ENCODE measurements at regions not wholly inside any gene's neighbourhood (a gene's known extent, or its start where the extent isn't known, plus 50 kb on each side); places are given as distances from the start of the nearest gene placed in this dataset.

- DNase-seq, result no peak
Observed at GRCh38 chr2:57867730-57868129, 178.9 kb upstream of the VRK2 start.

DNA sequence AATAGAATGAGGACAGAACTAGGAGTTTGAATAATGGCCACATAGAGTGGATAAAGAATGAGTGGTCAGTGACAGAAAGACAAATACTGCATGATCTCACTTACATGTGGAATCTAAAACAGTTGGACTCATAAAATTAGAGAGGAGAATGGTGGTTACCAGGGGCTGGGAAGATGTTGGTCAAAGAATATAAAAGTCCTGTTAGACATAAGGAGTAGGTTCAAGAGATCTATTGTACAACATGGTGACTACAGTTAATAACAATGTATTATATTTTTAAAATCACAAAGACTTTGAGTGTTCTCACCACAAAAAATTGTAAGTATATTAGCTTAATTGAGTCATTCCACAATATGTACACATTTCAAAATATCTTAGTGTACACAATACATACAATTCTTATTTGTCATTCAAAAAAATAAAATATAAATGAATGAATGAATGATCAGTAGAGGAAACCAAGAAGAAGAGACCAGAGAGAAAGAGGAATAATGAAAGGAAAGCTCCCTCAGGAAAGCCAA is 177.9 kb upstream of the VRK2 start:
- DNase-seq, result no peak

DNA sequence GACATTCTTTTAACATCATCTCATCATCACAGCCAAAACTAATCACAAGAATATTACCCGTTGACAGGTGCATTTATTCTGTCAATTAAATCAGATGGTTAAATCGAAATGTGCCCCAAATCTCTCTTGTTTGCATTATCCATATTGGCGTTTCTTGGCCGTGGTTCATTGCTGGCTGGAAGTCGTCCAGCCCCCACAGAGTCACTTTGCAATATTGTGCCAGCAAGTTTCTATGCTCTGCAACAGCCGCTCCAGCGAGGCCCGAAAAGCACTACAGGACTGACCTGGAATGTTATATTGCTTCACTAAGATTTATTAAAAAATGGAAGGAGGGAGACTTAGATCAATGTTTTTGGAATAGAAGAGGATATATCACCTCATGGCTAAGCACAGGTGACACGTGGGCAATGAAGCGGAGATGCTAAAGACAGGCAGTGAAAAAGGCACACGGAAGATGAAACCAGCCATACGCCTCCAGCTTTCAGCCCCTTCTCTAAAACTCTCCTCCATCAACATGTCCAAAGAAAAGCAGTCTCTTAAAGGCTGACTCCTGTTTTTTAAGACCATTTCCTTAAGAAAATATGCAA is 176.8 kb upstream of the VRK2 start:
- peak; percentile 62 for DNase-seq

DNA sequence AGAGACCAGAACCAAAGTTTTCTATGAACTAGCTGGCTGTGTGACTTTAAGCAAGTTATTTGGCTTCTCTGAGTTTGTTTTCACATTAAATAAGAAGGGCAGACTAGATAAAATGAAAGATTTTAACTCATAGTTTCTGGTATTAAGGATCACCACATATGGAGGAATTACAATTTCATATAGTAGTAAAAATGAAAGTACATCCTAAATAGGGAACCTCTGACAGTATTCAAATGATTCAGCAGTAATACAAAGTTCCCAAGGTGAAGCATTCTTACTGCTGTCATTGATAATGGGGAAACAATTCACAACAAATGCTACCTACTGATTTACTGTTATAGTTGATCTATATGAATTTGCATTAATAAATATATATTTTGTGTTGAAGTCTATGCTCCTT is 170.3 kb upstream of the VRK2 start:
- DNase-seq, result no peak

DNA sequence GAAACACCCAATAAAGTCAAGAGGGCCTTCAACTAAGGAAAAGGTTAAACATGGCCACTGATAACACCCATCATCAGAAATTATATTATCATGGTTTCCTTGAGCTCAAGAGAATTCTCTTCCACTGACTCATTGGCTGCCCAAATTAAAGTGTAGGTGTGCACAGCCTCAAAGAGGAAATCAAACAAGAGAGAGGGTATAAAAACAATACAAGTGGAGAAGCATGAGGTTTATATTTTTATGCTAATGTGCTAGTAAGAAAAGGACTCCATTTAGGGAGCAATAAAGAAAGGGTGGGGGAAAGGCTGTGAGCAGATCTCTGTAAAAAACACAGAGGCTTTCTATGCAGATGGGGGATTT is 168.8 kb upstream of the VRK2 start:
- no peak for DNase-seq

- peak; percentile 42 for DNase-seq
Observed at GRCh38 chr2:57878171-57878865, 168.3 kb upstream of the VRK2 start.

DNA sequence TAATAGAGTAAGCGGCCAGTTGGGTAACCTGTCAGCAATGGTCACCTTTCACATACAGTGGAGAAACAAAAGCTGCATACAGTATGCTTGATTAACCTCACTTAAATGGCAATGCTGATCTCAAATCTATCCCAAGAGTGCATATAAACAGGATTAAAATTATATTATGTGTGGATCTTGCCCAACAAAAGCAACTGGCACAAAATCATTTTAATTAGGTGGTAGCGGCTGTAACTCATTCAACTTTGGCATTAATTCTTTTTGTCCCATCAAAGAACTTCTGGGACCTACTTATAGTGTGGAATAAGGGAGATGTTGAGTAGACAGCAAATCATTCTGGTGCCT is 167.8 kb upstream of the VRK2 start:
- no peak for DNase-seq

DNA sequence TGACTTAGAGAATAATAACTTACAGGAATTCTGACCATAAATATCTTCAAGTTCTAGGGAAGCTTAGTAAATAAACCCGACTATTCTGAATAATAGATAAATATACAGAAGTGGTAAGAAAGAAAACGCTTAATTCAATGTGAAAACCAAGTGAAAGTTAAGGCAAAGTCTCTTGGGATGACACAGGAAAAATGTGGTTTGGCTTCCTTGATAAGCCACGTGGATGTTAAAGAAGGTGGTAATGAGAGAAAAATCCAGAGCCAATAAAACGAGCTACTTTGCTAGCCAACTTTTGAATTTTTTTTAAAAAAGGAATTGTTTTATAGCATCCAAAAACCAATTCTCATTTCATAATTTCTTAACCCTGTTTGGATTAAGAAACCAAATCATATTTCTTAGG is 166.2 kb upstream of the VRK2 start:
- no peak for DNase-seq

DNA sequence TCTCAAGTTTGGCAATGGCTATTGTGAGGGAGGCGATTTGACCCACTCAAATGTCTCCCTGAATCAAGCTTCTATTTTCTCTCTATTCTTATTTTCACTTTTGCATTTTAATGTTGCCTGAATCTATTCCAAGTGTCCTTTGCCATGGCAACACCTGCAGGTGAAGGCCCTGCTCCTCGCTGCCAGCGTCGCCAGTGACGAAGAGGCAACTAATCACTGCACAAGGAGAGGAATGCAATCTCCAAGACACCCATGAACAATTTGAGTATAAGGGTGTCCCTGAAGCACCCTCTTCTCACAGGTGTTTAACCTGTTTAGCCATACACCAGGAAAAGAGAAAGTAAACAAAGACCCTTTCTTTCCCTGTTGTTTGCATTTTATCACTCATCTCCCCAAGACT is 165.6 kb upstream of the VRK2 start:
- DNase-seq, result no peak

GRCh38 chr2:57881998-57882888 is 164.4 kb upstream of the VRK2 start:
- DNase-seq, result no peak

DNA sequence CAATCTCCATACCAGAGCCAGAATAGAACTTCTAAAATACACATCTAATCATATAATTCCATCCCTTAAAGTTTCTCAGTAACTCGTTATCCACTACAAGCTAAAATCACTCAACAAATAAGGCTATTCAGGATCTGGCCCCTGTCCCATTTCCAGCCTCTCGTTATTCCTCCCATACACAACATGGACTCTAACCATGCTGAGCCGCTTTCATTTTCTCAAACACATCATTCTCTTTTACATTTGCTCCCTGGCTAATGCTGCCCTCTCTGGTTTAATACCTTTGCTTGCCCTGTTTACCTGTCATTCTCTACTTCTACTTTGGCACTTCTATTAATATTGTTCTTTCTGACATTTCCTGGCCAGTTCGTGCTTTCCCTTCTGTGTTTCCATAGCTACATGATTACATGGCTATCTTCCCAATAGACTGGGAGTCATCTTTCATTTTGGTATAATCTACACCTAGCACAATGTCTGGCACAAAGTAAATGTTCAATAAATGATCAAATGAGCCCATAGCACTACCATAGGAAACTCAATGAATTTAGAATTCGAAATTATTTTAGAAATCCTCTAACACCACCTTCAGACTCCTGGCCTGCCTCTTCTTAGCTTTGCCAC is 163.6 kb upstream of the VRK2 start:
- peak; percentile 45 for DNase-seq

DNA sequence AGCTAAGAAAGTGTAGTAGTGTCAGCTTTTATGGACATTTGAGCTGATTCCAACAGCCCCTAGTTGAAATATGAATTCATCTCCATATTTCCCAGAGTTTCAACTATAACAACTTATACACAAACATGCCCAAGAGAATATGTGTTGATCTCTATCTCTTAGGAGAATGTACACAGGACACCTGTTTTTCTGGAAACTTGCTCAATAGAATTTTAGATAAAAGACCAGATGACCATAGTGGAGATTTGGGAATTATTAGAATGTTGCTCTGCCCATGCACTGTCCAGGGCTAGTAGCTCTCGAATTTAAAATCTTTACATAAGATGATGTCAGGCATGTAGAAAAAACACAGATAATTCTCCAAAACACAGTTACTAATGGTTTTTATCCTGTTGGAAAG is 162.3 kb upstream of the VRK2 start:
- DNase-seq, result peak; percentile 14

DNA sequence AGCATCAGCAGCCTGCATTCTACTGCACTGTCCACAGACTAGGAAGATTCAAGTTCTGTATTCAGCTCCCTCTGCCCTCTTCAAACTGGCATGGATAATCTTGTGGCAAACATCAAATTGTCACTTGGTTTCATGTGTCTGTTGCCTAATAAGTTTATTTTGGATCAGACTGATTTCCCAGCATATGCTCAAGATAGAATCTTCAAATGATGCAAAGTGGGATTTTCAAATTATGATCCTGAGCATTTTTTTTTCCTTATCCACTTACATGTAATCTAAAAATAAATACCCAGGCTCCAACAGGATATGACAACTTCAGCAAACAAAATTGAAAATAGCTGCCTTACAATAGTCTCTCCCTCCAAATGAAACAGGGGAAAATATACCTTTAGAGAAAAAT is 160.9 kb upstream of the VRK2 start:
- DNase-seq, result peak; percentile 51

DNA sequence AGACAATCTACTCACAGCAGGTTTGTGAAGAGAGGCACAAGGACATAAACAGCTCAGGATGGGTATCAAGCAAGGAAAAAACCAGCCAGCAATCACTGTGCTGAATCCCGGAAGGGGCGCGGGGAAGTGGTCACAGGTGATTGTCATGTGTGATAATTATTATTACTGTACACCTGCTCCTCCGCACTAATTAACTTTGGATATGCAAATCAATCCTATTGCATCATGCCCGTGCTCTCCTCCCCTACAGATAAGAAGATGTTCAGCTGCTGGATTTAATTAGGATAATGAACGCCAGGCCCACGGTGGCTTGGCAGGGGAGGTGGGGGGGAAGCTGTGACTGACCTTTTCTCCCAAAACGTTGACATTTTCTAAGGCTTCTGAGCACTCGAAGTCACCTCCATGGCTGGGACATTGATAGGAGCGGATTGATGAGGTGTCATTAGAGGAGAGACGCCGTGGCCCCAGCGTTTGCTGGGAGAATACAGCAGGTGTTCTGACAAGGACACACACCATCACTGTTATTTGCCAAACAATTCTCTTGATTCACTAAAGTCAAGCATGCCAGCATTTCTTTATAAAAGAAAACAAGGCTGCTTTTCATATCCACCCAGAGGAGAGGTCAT is 160.3 kb upstream of the VRK2 start:
- peak; percentile 71 for DNase-seq

GRCh38 chr2:57888463-57888862 is 158.1 kb upstream of the VRK2 start:
- no peak for DNase-seq

GRCh38 chr2:57890464-57890863 is 156.1 kb upstream of the VRK2 start:
- DNase-seq, result peak; percentile 38

DNA sequence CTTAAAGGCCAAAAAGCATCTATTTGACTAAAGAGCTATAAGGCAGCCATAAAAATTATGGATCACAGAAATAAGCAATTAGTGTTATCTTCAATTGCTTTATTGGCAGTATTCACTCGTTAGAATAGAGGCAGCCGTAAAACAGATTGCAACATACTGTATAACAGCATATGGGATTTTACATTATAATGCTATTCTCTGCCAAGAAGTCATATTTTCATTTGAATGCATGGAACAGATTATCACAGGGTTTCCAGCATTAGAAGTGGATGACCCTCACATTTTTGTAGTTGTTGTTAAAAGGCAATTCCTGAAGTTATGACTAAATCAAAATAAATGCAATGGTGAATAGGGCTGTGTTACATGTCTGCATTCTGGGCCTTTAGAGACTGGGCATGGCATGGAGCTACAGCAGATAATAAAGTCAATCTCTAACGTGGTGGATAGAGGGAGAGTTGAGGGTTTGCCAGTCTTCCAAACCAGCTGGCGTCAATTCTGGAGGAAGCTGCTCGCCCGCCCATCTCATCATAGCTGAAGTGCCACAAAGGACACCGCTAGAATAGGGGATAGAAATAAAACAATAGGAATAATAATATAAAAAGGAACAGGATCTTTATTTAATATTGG is 155.4 kb upstream of the VRK2 start:
- DNase-seq, result peak; percentile 93

- peak; percentile 50 for DNase-seq
Observed at GRCh38 chr2:57892920-57893319, 153.7 kb upstream of the VRK2 start.

- no peak for DNase-seq
Observed at GRCh38 chr2:57893347-57893746, 153.3 kb upstream of the VRK2 start.

GRCh38 chr2:57893786-57894185 is 152.8 kb upstream of the VRK2 start:
- DNase-seq, result no peak

GRCh38 chr2:57894381-57894780 is 152.2 kb upstream of the VRK2 start:
- DNase-seq, result no peak

DNA sequence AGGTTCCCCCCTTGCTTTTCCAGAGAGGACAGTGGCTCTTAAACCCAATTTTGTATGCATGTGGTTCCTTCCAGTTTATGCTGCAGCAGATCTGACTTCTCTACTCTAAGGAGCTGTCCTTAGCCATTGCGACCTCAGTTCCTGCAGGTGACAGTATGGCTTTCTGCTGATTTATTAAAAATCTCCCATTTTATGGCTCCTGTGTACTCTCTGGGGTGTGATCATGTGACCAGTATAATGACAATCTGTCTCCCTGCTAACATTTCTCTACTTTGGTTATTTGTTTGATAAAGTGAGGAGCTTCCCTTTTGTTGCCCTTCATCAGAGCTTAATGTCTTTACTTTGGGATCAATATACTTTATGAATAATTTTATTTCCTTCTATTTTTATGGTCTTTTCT is 148.7 kb upstream of the VRK2 start:
- no peak for DNase-seq

- DNase-seq, result no peak
Observed at GRCh38 chr2:57899898-57900297, 146.7 kb upstream of the VRK2 start.

Measured in NCI-H1694 (cell line).